ENCODE measurements at regions not wholly inside any gene's neighbourhood (a gene's known extent, or its start where the extent isn't known, plus 50 kb on each side); places are given as distances from the start of the nearest gene placed in this dataset.

- TF ChIP-seq CTCF (IDR thresholded peaks at IDR 0.05) (no peak), TCF7L2 (IDR thresholded peaks at IDR 0.05; ENCODE audit: low read depth, low read length) (no peak), POLR2AphosphoS5 (IDR thresholded peaks at IDR 0.05; ENCODE audit: low read depth, low read length) (no peak)
Measured at GRCh38 chr16:87552072-87552718, 50.1 kb upstream of the JPH3 start.

Measured in Panc1 (cell line).